Ovary (tissue), 3 donors: ENCODE measurements at regions not wholly inside any gene's neighbourhood (a gene's known extent, or its start where the extent isn't known, plus 50 kb on each side); places are given as distances from the start of the nearest gene placed in this dataset.

Source experiments
- EP300 ChIP-seq: sonication (generic); formaldehyde crosslinking; IDR thresholded peaks from one replicate; pipeline ENCODE4 v1.6.1; 2017; ENCODE audit warnings: antibody characterized with exemption
- POLR2A ChIP-seq: fragments of 450-650 bp; IDR thresholded peaks from one replicate; pipeline ENCODE4 v1.6.1; 2017; ENCODE audit warnings: antibody characterized with exemption, mild to moderate bottlenecking, moderate library complexity
- TF ChIP-seq, protein P1 (sequence below), 3 donors: fragments of 450-650 bp in 2 of 3; fragments of 200-600 bp in 1 of 3; IDR thresholded peaks; one replicate each; pipeline versions ENCODE4 v1.5.1 to v1.8.0; 2016 to 2022; ENCODE audit warnings: antibody characterized with exemption in 3 of 3, mild to moderate bottlenecking in 1 of 3
- donor health status: DM: no; HTN: no; CAD: no.

DNA sequence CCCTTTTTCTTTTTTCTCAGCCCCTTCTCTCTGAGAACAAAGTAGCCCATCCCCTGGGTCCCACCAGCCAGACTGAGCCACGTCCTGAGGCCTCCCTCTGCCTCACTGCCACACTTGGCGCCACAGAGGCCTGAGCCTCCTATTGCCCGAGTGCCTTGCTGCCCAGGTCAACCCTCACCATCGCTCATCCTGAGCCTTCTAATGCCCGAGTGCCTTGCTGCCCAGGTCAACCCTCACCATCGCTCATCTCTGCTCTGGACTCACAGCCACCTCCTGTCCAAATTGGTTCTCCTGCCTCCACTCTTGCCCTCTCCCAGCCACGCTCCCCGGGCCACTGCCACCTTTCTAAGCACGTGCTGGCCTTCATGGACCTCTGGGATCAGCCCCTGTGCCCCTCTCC lies 53.2 kb upstream of the SMNDC1 start:
- TF ChIP-seq, protein P1, sequence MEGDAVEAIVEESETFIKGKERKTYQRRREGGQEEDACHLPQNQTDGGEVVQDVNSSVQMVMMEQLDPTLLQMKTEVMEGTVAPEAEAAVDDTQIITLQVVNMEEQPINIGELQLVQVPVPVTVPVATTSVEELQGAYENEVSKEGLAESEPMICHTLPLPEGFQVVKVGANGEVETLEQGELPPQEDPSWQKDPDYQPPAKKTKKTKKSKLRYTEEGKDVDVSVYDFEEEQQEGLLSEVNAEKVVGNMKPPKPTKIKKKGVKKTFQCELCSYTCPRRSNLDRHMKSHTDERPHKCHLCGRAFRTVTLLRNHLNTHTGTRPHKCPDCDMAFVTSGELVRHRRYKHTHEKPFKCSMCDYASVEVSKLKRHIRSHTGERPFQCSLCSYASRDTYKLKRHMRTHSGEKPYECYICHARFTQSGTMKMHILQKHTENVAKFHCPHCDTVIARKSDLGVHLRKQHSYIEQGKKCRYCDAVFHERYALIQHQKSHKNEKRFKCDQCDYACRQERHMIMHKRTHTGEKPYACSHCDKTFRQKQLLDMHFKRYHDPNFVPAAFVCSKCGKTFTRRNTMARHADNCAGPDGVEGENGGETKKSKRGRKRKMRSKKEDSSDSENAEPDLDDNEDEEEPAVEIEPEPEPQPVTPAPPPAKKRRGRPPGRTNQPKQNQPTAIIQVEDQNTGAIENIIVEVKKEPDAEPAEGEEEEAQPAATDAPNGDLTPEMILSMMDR (IDR thresholded peaks at IDR 0.05): no peak
- no peak for TF ChIP-seq EP300
- no peak for TF ChIP-seq POLR2A
